ENCODE measurements at regions not wholly inside any gene's neighbourhood (a gene's known extent, or its start where the extent isn't known, plus 50 kb on each side); places are given as distances from the start of the nearest gene placed in this dataset.

DNA sequence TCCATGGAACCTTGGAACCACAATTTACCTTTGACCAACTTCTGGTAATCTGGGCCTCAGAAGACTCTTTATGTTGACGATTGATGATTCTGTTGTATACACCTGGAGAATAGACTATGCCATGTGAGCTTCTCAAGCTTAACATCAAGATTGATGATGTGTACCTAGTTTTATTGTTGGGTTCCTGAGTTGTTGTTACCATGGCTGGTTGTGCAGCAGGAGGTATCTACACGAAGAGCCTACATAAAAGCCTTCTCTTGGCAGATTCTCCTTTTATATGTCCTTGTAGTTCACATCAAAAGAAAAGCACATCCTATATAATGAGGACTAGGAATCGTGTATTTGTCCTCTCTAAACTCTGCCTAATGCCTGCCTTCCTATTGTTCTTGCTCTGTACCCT lies 272.0 kb downstream of the DTHD1 start:
- TF ChIP-seq, protein P1, sequence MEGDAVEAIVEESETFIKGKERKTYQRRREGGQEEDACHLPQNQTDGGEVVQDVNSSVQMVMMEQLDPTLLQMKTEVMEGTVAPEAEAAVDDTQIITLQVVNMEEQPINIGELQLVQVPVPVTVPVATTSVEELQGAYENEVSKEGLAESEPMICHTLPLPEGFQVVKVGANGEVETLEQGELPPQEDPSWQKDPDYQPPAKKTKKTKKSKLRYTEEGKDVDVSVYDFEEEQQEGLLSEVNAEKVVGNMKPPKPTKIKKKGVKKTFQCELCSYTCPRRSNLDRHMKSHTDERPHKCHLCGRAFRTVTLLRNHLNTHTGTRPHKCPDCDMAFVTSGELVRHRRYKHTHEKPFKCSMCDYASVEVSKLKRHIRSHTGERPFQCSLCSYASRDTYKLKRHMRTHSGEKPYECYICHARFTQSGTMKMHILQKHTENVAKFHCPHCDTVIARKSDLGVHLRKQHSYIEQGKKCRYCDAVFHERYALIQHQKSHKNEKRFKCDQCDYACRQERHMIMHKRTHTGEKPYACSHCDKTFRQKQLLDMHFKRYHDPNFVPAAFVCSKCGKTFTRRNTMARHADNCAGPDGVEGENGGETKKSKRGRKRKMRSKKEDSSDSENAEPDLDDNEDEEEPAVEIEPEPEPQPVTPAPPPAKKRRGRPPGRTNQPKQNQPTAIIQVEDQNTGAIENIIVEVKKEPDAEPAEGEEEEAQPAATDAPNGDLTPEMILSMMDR (IDR thresholded peaks at IDR 0.05), result no peak
- TF ChIP-seq EZH2 (IDR thresholded peaks at IDR 0.05; ENCODE audit: borderline replicate concordance, insufficient read depth, low read depth, low read length, poor library complexity, severe bottlenecking), result no peak

All from B cell (primary cell).